Calu3 (cell line): ENCODE measurements at regions not wholly inside any gene's neighbourhood (a gene's known extent, or its start where the extent isn't known, plus 50 kb on each side); places are given as distances from the start of the nearest gene placed in this dataset.

ENCODE experiments used
- BruUV-seq: library from RNA; stranded (reverse); fragments of 400-500 nt; replicated peaks from 2 replicates; lab custom pipeline; 2021; lab: Mats Ljungman, UMichigan
- CTCF ChIA-PET: fragments of 300-600 bp; sonication (Branson Sonifier 250); formaldehyde crosslinking; loops from one replicate; lab custom pipeline; 2022; ENCODE audit warnings: antibody characterized with exemption; lab: Charles Lee
- DNase-seq: peaks from one replicate; pipeline ENCODE4 v3.0.0; 2022
- H3K27ac Mint-ChIP-seq: one replicate; pipeline ENCODE4 v1.8.0; 2022; ENCODE audit warnings: mixed read lengths; ENCODE audit not compliant: unreplicated experiment
- H3K27me3 Mint-ChIP-seq: one replicate; pipeline ENCODE4 v1.8.0; 2022; ENCODE audit warnings: mixed read lengths; ENCODE audit not compliant: unreplicated experiment
- H3K36me3 Mint-ChIP-seq: one replicate; pipeline ENCODE4 v1.8.0; 2022; ENCODE audit warnings: mild to moderate bottlenecking, moderate library complexity, mixed read lengths; ENCODE audit not compliant: insufficient read depth, unreplicated experiment
- H3K4me1 Mint-ChIP-seq: one replicate; pipeline ENCODE4 v1.8.0; 2022; ENCODE audit warnings: mild to moderate bottlenecking, low read depth, mixed read lengths; ENCODE audit not compliant: unreplicated experiment
- H3K4me3 Mint-ChIP-seq: one replicate; pipeline ENCODE4 v1.8.0; 2022; ENCODE audit warnings: mild to moderate bottlenecking, low read depth, moderate library complexity, mixed read lengths; ENCODE audit not compliant: unreplicated experiment
- H3K9me3 Mint-ChIP-seq: one replicate; pipeline ENCODE4 v1.8.0; 2022; ENCODE audit warnings: low read depth, mixed read lengths; ENCODE audit not compliant: unreplicated experiment
- CTCF ChIP-seq: fragments of 200-600 bp; IDR thresholded peaks from one replicate; pipeline ENCODE4 v1.8.0; 2022; ENCODE audit warnings: antibody characterized with exemption; ENCODE audit not compliant: unreplicated experiment
- intact Hi-C: fragments of 100-400 bp; cut with micrococcal nuclease; formaldehyde crosslinking; loops from one replicate; pipeline ENCODE4 v1.10.0; 2022; ENCODE audit not compliant: unreplicated experiment

- CTCF ChIA-PET = no interaction called here
- Mint-ChIP-seq H3K4me1 (peaks cover 11% of the 10 kb centered on the region), H3K36me3 (no peaks in the 10 kb centered on the region), H3K9me3 (no peaks in the 10 kb centered on the region), H3K4me3 (no peak overlapping the region), H3K27me3 (no peaks in the 10 kb centered on the region), H3K27ac (no peak overlapping the region)
- TF ChIP-seq CTCF = no peak
- BruUV-seq = no TSS peak
- DNase-seq = no peak
- intact Hi-C loops = no loop called here
Measured at GRCh38 chr6:139712830-139713229, 338.4 kb upstream of the CITED2 start.

- no TSS peak for BruUV-seq
- peaks cover 11% of the 10 kb centered on the region for H3K4me1 Mint-ChIP-seq
- no peak overlapping the region for H3K4me3 Mint-ChIP-seq
- intact Hi-C loops = no loop called here
- H3K9me3 Mint-ChIP-seq = no peaks in the 10 kb centered on the region
- H3K27me3 Mint-ChIP-seq = no peaks in the 10 kb centered on the region
- no peak overlapping the region for H3K27ac Mint-ChIP-seq
- CTCF ChIA-PET = no interaction called here
- no peaks in the 10 kb centered on the region for H3K36me3 Mint-ChIP-seq
- no peak for TF ChIP-seq CTCF
- DNase-seq = no peak
Measured at GRCh38 chr6:139711804-139712585, 337.5 kb upstream of the CITED2 start.

GRCh38 chr6:139710556-139710955 lies 336.1 kb upstream of the CITED2 start:
- Mint-ChIP-seq H3K27ac (no peak overlapping the region), H3K9me3 (no peaks in the 10 kb centered on the region), H3K36me3 (no peaks in the 10 kb centered on the region), H3K27me3 (no peaks in the 10 kb centered on the region), H3K4me3 (no peak overlapping the region), H3K4me1 (peaks cover 11% of the 10 kb centered on the region)
- CTCF ChIA-PET = no interaction called here
- no peak for DNase-seq
- no peak for TF ChIP-seq CTCF
- no TSS peak for BruUV-seq
- intact Hi-C loops = no loop called here

- Mint-ChIP-seq H3K9me3 (no peaks in the 10 kb centered on the region), H3K27ac (no peak overlapping the region), H3K4me3 (no peak overlapping the region), H3K4me1 (peaks cover 5% of the 10 kb centered on the region), H3K36me3 (no peaks in the 10 kb centered on the region), H3K27me3 (no peaks in the 10 kb centered on the region)
- BruUV-seq = no TSS peak
- no peak for TF ChIP-seq CTCF
- CTCF ChIA-PET = interaction anchor here (0.5 kb wide), 1 partner anchor 1285 kb away, joined by 5 read pairs; no protein-coding TSS in a partner anchor
- intact Hi-C loops = no loop called here
- DNase-seq = no peak
Measured at GRCh38 chr6:139708337-139709199, 334.1 kb upstream of the CITED2 start.
